ENCODE measurements at regions not wholly inside any gene's neighbourhood (a gene's known extent, or its start where the extent isn't known, plus 50 kb on each side); places are given as distances from the start of the nearest gene placed in this dataset.
"Not testable (repeated sequence)": the region's sequence is repeated elsewhere in the genome, so short reads cannot be mapped to it uniquely, and the experiment has no call there.

GRCh38 chr2:39990335-39990900 is 211.4 kb upstream of the THUMPD2 start:
- H3K9me3 ChIP-seq, result no peaks in the 10 kb centered on the region
- intact Hi-C loops (cut with DNase I), result no loop called here

GRCh38 chr2:39989888-39990287 is 210.8 kb upstream of the THUMPD2 start:
- ATAC-seq, result no peak
- no peak overlapping the region for H3K4me3 ChIP-seq
- H3K4me1 ChIP-seq, result no peaks in the 10 kb centered on the region
- H3K36me3 ChIP-seq, result no peaks in the 10 kb centered on the region
- H3K27me3 ChIP-seq, result no peaks in the 10 kb centered on the region
- intact Hi-C loops (cut with DNase I), result no loop called here
- no peaks in the 10 kb centered on the region for H3K9me3 ChIP-seq
- no peak for DNase-seq
- H3K27ac ChIP-seq, result no peak overlapping the region
- no peak for TF ChIP-seq CTCF (IDR thresholded peaks at IDR 0.05)

More at GRCh38 chr2:39990335-39990900, 211.4 kb upstream of the THUMPD2 start:
- Histone ChIP-seq H3K27ac (no peak overlapping the region), H3K36me3 (no peaks in the 10 kb centered on the region), H3K4me3 (no peak overlapping the region), H3K27me3 (no peaks in the 10 kb centered on the region), H3K4me1 (no peaks in the 10 kb centered on the region)
- DNase-seq (no peak), ATAC-seq (no peak)
- no peak for TF ChIP-seq CTCF (IDR thresholded peaks at IDR 0.05)

DNA sequence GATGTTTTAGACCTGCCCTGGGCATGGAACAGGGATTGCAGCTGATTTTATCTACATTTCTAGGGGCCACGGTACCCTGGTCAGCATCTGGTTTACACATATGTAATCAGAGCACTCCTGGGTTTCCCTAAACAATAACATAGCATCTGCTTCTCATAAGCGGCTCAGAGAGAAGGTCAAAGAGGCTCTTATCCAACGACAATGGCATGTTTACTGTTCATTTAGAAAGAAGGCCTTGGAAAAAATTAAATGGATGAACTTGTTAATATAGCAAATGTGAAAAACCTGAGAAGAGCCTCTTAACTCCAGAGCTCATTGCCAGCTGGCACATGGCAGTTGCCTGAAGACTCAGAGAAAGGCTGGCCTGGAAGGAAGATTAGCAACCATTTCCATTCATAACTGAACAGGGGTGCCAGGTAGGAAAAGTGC is 202.8 kb upstream of the THUMPD2 start:
- ATAC-seq, result no peak

DNA sequence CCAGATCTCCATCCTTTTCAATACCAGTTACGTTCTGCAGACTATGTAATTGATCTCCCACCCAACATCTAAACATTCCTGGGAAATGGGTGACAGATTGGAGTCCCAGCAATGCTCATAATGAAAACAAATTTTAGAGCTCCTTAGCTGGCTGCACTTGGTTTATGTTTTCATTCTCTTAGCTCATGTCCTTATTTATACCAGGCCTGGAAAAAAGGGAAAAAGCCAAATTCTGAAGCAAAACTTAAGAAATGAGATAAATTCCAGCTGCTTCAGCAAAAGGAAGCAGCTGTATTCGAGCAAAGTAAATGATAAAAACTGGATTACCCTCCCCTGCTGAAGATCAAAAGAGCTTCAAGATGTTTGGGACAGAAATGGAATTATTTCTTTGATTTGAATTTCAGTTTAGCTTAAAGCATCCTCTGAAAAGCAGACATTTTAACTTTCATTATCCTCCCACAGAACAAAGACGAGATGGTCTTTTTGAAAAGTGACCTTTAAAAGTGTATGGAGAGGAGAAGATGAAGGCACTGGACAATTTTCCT is 196.5 kb upstream of the THUMPD2 start:
- intact Hi-C loops (cut with DNase I), result no loop called here
- Histone ChIP-seq H3K4me3 (no peak overlapping the region), H3K27me3 (no peaks in the 10 kb centered on the region), H3K36me3 (no peaks in the 10 kb centered on the region), H3K9me3 (no peaks in the 10 kb centered on the region), H3K4me1 (no peaks in the 10 kb centered on the region), H3K27ac (no peak overlapping the region)
- peak in 2 of 4 donors; percentile 22 to 39 for DNase-seq
- ATAC-seq, result no peak
- TF ChIP-seq CTCF (IDR thresholded peaks at IDR 0.05), result no peak

More for the DNA sequence above, 202.8 kb upstream of the THUMPD2 start:
- no peak for TF ChIP-seq CTCF (IDR thresholded peaks at IDR 0.05)
- intact Hi-C loops (cut with DNase I), result no loop called here
- DNase-seq, result no peak
- H3K9me3 ChIP-seq, result no peaks in the 10 kb centered on the region
- no peak overlapping the region for H3K27ac ChIP-seq
- H3K4me1 ChIP-seq, result no peaks in the 10 kb centered on the region
- no peak overlapping the region for H3K4me3 ChIP-seq
- no peaks in the 10 kb centered on the region for H3K36me3 ChIP-seq
- no peaks in the 10 kb centered on the region for H3K27me3 ChIP-seq

GRCh38 chr2:39968037-39968436 is 189.0 kb upstream of the THUMPD2 start:
- H3K27ac ChIP-seq, result no peak overlapping the region
- no peak for ATAC-seq
- no peak for TF ChIP-seq CTCF (IDR thresholded peaks at IDR 0.05)
- no peaks in the 10 kb centered on the region for H3K36me3 ChIP-seq
- no peak for DNase-seq
- no peak overlapping the region for H3K4me3 ChIP-seq
- intact Hi-C loops (cut with DNase I), result no loop called here
- no peaks in the 10 kb centered on the region for H3K27me3 ChIP-seq
- H3K9me3 ChIP-seq, result peaks cover 0 to 7% of the 10 kb centered on the region in 2 donors
- H3K4me1 ChIP-seq, result no peaks in the 10 kb centered on the region

GRCh38 chr2:39960681-39961080 is 181.6 kb upstream of the THUMPD2 start:
- H3K36me3 ChIP-seq; H3K4me3 ChIP-seq; H3K9me3 ChIP-seq; H3K27me3 ChIP-seq; H3K27ac ChIP-seq; ATAC-seq; H3K4me1 ChIP-seq; DNase-seq; intact Hi-C loops (cut with DNase I): not testable (repeated sequence)
